ENCODE measurements at regions not wholly inside any gene's neighbourhood (a gene's known extent, or its start where the extent isn't known, plus 50 kb on each side); places are given as distances from the start of the nearest gene placed in this dataset.

GRCh38 chrX:150223176-150224015 lies 139.7 kb upstream of the MAMLD1 start:
- TF ChIP-seq CTCF (IDR thresholded peaks at IDR 0.05) (no peak), POLR2A (IDR thresholded peaks at IDR 0.05) (no peak)
